Neural crest cell (in vitro differentiated cells): ENCODE measurements at regions not wholly inside any gene's neighbourhood (a gene's known extent, or its start where the extent isn't known, plus 50 kb on each side); places are given as distances from the start of the nearest gene placed in this dataset.

ENCODE experiments used
- DNase-seq: peaks from one replicate; pipeline ENCODE4 v3.0.0; 2021; ENCODE audit warnings: low read depth, mixed read lengths, low spot score
- H3K27ac Mint-ChIP-seq: one replicate; pipeline ENCODE4 v1.8.0; 2021; ENCODE audit warnings: mild to moderate bottlenecking, mixed read lengths; ENCODE audit not compliant: unreplicated experiment
- H3K27me3 Mint-ChIP-seq: 2 replicates; pipeline ENCODE4 v1.8.0; 2021; ENCODE audit warnings: low read depth, mild to moderate bottlenecking, mixed read lengths
- H3K36me3 Mint-ChIP-seq: 2 replicates; pipeline ENCODE4 v1.8.0; 2021; ENCODE audit warnings: low read depth, mild to moderate bottlenecking, mixed read lengths
- H3K4me1 Mint-ChIP-seq: 2 replicates; pipeline ENCODE4 v1.8.0; 2021; ENCODE audit warnings: mixed read lengths
- H3K4me3 Mint-ChIP-seq: one replicate; pipeline ENCODE4 v1.8.0; 2021; ENCODE audit warnings: mild to moderate bottlenecking, mixed read lengths
- H3K9me3 Mint-ChIP-seq: 2 replicates; pipeline ENCODE4 v1.8.0; 2021; ENCODE audit warnings: mixed read lengths
- TF ChIP-seq, protein P1 (sequence below): fragments of 200-600 bp; sonication (generic); conservative IDR thresholded peaks from 2 replicates; pipeline ENCODE4 v1.5.0; 2021; ENCODE audit warnings: antibody characterized with exemption, mild to moderate bottlenecking

DNA sequence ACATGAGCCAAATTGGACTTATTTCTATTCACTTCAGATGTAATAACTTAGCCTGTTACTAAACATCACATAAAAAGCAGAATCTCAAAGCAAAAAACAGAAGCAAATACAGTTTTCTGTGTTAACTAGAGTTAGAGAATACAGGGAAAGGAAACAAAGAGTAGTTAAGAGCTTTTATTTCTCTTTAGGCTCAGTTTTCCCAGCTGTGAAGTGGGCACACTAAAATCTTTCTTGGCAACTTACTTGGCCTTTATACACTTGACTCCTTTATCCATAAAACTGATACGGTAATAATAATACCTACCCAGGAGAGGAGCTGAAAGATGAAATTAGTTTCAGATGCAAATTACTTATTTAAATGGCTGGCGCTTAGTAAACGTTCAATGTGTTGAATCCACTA lies 132.8 kb upstream of the SPATS2L start:
- Mint-ChIP-seq H3K27ac (no peak overlapping the region), H3K9me3 (peaks cover 8% of the 10 kb centered on the region), H3K4me3 (no peak overlapping the region), H3K4me1 (no peaks in the 10 kb centered on the region), H3K27me3 (no peaks in the 10 kb centered on the region), H3K36me3 (no peaks in the 10 kb centered on the region)
- no peak for DNase-seq
- TF ChIP-seq, protein P1, sequence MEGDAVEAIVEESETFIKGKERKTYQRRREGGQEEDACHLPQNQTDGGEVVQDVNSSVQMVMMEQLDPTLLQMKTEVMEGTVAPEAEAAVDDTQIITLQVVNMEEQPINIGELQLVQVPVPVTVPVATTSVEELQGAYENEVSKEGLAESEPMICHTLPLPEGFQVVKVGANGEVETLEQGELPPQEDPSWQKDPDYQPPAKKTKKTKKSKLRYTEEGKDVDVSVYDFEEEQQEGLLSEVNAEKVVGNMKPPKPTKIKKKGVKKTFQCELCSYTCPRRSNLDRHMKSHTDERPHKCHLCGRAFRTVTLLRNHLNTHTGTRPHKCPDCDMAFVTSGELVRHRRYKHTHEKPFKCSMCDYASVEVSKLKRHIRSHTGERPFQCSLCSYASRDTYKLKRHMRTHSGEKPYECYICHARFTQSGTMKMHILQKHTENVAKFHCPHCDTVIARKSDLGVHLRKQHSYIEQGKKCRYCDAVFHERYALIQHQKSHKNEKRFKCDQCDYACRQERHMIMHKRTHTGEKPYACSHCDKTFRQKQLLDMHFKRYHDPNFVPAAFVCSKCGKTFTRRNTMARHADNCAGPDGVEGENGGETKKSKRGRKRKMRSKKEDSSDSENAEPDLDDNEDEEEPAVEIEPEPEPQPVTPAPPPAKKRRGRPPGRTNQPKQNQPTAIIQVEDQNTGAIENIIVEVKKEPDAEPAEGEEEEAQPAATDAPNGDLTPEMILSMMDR, result no peak

DNA sequence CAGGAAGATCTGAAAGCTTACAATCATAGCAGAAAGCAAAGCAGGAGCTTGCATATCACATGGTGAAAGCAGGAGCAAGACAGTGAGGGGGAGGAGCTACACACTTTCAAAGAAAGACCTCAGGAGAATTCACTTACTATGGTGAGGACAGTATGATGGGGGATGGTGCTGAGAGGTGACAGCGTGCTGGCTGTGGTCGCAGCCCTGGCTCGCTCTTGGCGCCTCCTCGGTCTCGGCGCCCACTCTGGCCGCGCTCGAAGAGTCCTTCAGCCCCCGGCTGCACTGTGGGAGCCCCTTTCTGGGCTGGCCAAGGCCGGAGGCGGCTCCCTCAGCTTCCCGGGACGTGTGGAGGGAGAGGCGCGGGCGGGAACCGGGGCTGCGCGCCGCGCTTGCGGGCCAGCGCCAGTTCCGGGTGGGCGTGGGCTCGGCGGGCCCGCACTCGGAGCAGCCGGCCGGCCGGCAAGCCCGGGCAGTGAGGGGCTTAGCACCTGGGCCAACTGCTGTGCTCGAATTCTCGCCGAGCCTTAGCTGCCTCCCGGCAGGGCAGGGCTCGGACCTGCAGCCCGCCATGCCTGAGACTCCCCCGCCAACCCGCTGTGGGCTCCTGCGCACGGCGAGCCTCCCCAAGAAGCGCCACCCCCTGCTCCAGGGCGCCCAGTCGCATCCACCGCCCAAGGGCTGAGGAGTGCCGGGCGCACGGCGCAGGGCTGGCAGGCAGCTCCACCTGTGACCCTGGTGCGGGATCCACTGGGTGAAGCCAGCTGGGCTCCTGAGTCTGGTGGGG lies 131.9 kb upstream of the SPATS2L start:
- H3K9me3 Mint-ChIP-seq, result peaks cover 8% of the 10 kb centered on the region
- no peaks in the 10 kb centered on the region for H3K27me3 Mint-ChIP-seq
- no peak overlapping the region for H3K4me3 Mint-ChIP-seq
- no peak overlapping the region for H3K27ac Mint-ChIP-seq
- no peaks in the 10 kb centered on the region for H3K4me1 Mint-ChIP-seq
- no peak for DNase-seq
- no peaks in the 10 kb centered on the region for H3K36me3 Mint-ChIP-seq
- TF ChIP-seq, protein P1, result no peak

DNA sequence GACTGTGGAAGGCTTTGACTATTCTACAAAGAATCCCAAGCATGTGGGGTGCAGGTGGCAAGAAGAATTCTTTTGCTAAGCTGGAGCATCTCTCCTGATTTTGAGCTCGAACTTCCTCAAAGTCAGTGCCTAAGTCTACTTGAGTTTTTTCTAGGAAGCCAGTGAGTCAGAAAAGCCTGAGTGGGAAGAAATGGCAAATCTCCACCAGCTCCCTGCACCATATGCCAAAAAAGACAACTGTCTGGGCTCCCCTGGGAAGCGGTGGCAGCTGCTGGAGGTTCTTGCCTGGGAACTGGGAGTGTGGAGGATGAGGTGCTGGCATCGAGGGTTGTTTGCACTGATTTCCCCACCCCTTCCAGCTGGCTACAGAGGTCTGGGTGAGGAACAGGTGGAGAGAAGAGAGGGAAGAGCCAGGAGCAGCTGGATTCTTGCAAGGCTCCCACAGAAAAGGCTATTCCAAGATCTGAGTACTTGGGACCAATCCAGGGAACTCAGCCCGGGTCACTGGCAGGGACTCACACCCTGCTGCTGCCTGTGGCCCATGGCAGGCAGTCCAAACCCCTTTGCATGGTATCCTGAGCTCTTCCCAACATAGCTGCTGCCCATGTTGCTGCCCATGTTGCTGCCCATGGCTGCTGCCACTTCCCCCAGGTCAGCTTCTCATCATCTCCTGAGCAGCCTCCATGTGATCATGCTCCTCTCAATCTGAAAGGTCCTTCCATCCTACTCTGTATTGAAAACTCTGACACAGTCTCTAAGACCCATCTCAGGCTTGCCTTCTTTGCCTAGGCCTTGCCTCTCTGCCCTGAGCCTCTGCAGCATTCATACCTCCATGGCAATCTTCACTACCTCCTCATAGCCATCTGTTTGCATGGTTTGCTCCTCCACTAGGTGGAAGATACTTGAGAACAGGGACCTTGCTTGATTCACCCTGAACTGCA lies 128.3 kb upstream of the SPATS2L start:
- H3K4me3 Mint-ChIP-seq, result no peak overlapping the region
- DNase-seq, result no peak
- H3K27ac Mint-ChIP-seq, result peak overlapping the region; percentile 28
- TF ChIP-seq, protein P1, result no peak
- H3K27me3 Mint-ChIP-seq, result no peaks in the 10 kb centered on the region
- no peaks in the 10 kb centered on the region for H3K4me1 Mint-ChIP-seq
- H3K36me3 Mint-ChIP-seq, result no peaks in the 10 kb centered on the region
- peaks cover 3% of the 10 kb centered on the region for H3K9me3 Mint-ChIP-seq

DNA sequence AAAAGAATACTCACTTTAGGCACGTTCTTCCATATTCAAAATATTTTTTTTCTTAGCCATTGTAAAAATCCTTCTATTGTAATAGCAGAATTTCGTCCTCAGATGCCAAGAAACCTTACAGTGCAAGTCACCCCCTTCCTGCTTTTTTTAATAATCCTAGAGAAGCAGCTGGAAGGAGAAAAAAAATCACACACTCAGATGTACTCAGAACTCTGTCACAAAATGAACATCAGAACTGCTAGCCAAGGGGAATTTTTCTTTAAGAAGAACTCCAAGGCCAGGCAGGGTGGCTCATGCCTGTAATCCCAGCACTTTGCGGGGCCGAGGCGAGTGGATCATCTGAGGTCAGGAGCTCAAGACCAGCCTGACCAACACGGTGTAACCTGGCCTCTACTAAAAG lies 127.3 kb upstream of the SPATS2L start:
- Mint-ChIP-seq H3K4me1 (no peaks in the 10 kb centered on the region), H3K36me3 (no peaks in the 10 kb centered on the region), H3K27ac (no peak overlapping the region), H3K4me3 (no peak overlapping the region), H3K9me3 (peaks cover 3% of the 10 kb centered on the region), H3K27me3 (no peaks in the 10 kb centered on the region)
- DNase-seq, result no peak
- TF ChIP-seq, protein P1, result no peak

DNA sequence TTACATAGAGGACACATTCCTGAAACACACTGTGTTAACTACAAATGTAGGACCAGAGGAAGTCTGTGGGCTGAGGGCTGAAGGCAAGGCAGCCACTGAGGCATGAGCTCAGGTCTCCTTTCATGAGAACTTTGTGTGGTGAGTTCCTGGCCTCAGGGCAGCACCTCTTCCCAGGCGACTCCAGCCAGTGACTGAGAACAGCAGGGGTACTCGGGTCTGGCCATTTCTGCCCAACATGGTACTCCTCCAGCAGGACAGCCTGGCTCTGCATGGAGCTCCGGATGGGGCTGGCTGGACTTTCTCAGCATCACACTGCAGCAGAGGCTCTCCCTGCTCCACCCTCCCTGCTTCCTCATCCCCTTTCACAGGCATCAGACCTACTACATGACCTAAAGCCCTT lies 125.5 kb upstream of the SPATS2L start:
- H3K9me3 Mint-ChIP-seq, result no peaks in the 10 kb centered on the region
- no peaks in the 10 kb centered on the region for H3K27me3 Mint-ChIP-seq
- no peak overlapping the region for H3K4me3 Mint-ChIP-seq
- TF ChIP-seq, protein P1, result no peak
- no peak for DNase-seq
- no peaks in the 10 kb centered on the region for H3K36me3 Mint-ChIP-seq
- H3K4me1 Mint-ChIP-seq, result peaks cover 13% of the 10 kb centered on the region
- no peak overlapping the region for H3K27ac Mint-ChIP-seq
